Liver (tissue), 3 donors: ENCODE measurements at regions not wholly inside any gene's neighbourhood (a gene's known extent, or its start where the extent isn't known, plus 50 kb on each side); places are given as distances from the start of the nearest gene placed in this dataset.

Experiments used
- ATF3 ChIP-seq: IDR thresholded peaks from 2 replicates; pipeline ENCODE4 v1.6.1; 2016; ENCODE audit warnings: antibody characterized with exemption
- EGR1 ChIP-seq, 2 donors: IDR thresholded peaks; 2 replicates each; pipeline ENCODE4 v1.6.1; 2016 to 2018; ENCODE audit warnings: antibody characterized with exemption in 2 of 2, low read depth in 2 of 2
- GABPA ChIP-seq, 2 donors: IDR thresholded peaks in 1 of 2; conservative IDR thresholded peaks in 1 of 2; 2 replicates each; pipeline ENCODE4 v1.6.1; 2016; ENCODE audit warnings: antibody characterized with exemption in 2 of 2, mild to moderate bottlenecking in 1 of 2, moderate library complexity in 1 of 2
- HNF4A ChIP-seq, 2 donors: conservative IDR thresholded peaks; 2 replicates each; pipeline ENCODE4 v1.6.1; 2016; ENCODE audit warnings: antibody characterized with exemption in 2 of 2, mild to moderate bottlenecking in 2 of 2
- JUND ChIP-seq, 2 donors: IDR thresholded peaks; 2 replicates each; pipeline ENCODE4 v1.6.1; 2016; ENCODE audit warnings: antibody characterized with exemption in 2 of 2
- RAD21 ChIP-seq, 2 donors: IDR thresholded peaks; 2 replicates each; pipeline ENCODE4 v1.6.1; 2016; ENCODE audit warnings: antibody characterized with exemption in 2 of 2, mild to moderate bottlenecking in 2 of 2
- REST ChIP-seq: IDR thresholded peaks from 2 replicates; pipeline ENCODE4 v1.6.1; 2016; ENCODE audit warnings: antibody characterized with exemption, mild to moderate bottlenecking
- SP1 ChIP-seq: IDR thresholded peaks from 2 replicates; pipeline ENCODE4 v1.6.1; 2018; ENCODE audit warnings: antibody characterized with exemption, mild to moderate bottlenecking
- TAF1 ChIP-seq: conservative IDR thresholded peaks from 2 replicates; pipeline ENCODE4 v1.6.1; 2016; ENCODE audit warnings: antibody characterized with exemption, mild to moderate bottlenecking
- YY1 ChIP-seq: IDR thresholded peaks from 2 replicates; pipeline ENCODE4 v1.6.1; 2016; ENCODE audit warnings: antibody characterized with exemption, mild to moderate bottlenecking
- ZBTB33 ChIP-seq: IDR thresholded peaks from 2 replicates; pipeline ENCODE4 v1.6.1; 2016; ENCODE audit warnings: antibody characterized with exemption
- TF ChIP-seq, protein P1 (sequence below): fragments of 150-350 bp; IDR thresholded peaks from 2 replicates; pipeline ENCODE4 v1.5.1; 2017; ENCODE audit warnings: improper control_type of control experiment, low read depth, low read length; ENCODE audit not compliant: missing input control
- donor health status: healthy.
- donor health status: healthy.

- TF ChIP-seq, protein P1, sequence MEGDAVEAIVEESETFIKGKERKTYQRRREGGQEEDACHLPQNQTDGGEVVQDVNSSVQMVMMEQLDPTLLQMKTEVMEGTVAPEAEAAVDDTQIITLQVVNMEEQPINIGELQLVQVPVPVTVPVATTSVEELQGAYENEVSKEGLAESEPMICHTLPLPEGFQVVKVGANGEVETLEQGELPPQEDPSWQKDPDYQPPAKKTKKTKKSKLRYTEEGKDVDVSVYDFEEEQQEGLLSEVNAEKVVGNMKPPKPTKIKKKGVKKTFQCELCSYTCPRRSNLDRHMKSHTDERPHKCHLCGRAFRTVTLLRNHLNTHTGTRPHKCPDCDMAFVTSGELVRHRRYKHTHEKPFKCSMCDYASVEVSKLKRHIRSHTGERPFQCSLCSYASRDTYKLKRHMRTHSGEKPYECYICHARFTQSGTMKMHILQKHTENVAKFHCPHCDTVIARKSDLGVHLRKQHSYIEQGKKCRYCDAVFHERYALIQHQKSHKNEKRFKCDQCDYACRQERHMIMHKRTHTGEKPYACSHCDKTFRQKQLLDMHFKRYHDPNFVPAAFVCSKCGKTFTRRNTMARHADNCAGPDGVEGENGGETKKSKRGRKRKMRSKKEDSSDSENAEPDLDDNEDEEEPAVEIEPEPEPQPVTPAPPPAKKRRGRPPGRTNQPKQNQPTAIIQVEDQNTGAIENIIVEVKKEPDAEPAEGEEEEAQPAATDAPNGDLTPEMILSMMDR = no peak
- TF ChIP-seq ZBTB33 (no peak), YY1 (no peak), REST (no peak), TAF1 (no peak), HNF4A (conservative IDR thresholded peaks at IDR 0.05) (no peak), GABPA (IDR thresholded peaks at IDR 0.05 in 1 of 2, conservative IDR thresholded peaks at IDR 0.05 in 1 of 2) (no peak), EGR1 (IDR thresholded peaks at IDR 0.05; ENCODE audit: low read depth in 2 of 2) (no peak), SP1 (no peak), ATF3 (no peak), RAD21 (IDR thresholded peaks at IDR 0.05) (no peak), JUND (IDR thresholded peaks at IDR 0.05) (no peak)
These were observed 269.0 kb downstream of the COL12A1 start for GRCh38 chr6:74936886-74937285.
